T-cell (primary cell): ENCODE measurements at regions not wholly inside any gene's neighbourhood (a gene's known extent, or its start where the extent isn't known, plus 50 kb on each side); places are given as distances from the start of the nearest gene placed in this dataset.

Experiments
- ATAC-seq, 4 experiments: fragments of 200-7000 bp in 3 of 4; fragments of 150-1000 bp in 1 of 4; cut with Tn5 transposase; replicated peaks in 1 of 4; 1 replicate in 3 of 4; 2 replicates in 1 of 4; pipeline ENCODE4 v1.10.0; 2021; ENCODE audit warnings: moderate library complexity in 3 of 4, mild to moderate bottlenecking in 2 of 4, moderate number of reproducible peaks in 1 of 4
- CTCF ChIA-PET, 2 donors: fragments of 300-600 bp; sonication (Branson Sonifier 250); formaldehyde crosslinking; loops; one replicate each; lab custom pipeline; 2022; ENCODE audit warnings: antibody characterized with exemption in 2 of 2; lab: Charles Lee
- POLR2A ChIA-PET, 2 donors: fragments of 300-600 bp; sonication (Branson Sonifier 250); formaldehyde crosslinking; loops; one replicate each; lab custom pipeline; 2022; ENCODE audit warnings: antibody characterized with exemption in 2 of 2; lab: Charles Lee
- DNase-seq, 35 experiments: peaks; one replicate each; pipeline versions ENCODE4 v3.0.0 to v3.0.0-alpha.2; 2013 to 2023
- H3K27ac ChIP-seq: one replicate; pipeline ENCODE4 v1.5.1; 2013; ENCODE audit warnings: low read length
- H3K27me3 ChIP-seq, 2 experiments: replicated peaks in 1 of 2; 1 replicate in 1 of 2; 2 replicates in 1 of 2; pipeline versions ENCODE4 v1.6.1 to v1.7.0; 2013; ENCODE audit warnings: low read length in 1 of 2, mixed read lengths in 1 of 2; ENCODE audit not compliant: control insufficient read depth in 2 of 2, insufficient read depth in 2 of 2; ENCODE audit errors: extremely low read depth in 1 of 2
- H3K36me3 ChIP-seq, 2 donors: 1 replicate in 1 of 2; 2 replicates in 1 of 2; pipeline versions ENCODE4 v1.6.1 to v1.7.0; 2013; ENCODE audit warnings: low read length in 1 of 2; ENCODE audit not compliant: control insufficient read depth in 2 of 2, insufficient read depth in 1 of 2; ENCODE audit errors: extremely low read depth in 1 of 2
- H3K4me1 ChIP-seq, 2 experiments: 1 replicate in 1 of 2; 2 replicates in 1 of 2; pipeline versions ENCODE4 v1.6.1 to v1.7.0; 2013; ENCODE audit warnings: low read length in 2 of 2, mixed read lengths in 1 of 2; ENCODE audit not compliant: insufficient read depth in 2 of 2, control insufficient read depth in 1 of 2; ENCODE audit errors: extremely low read depth in 1 of 2
- H3K4me3 ChIP-seq, 2 donors: 1 replicate in 1 of 2; 2 replicates in 1 of 2; pipeline versions ENCODE4 v1.5.1 to v1.7.0; 2013; ENCODE audit warnings: mild to moderate bottlenecking in 2 of 2, low read length in 1 of 2, moderate library complexity in 1 of 2; ENCODE audit not compliant: control insufficient read depth in 1 of 2; ENCODE audit errors: extremely low read depth in 1 of 2
- H3K9me3 ChIP-seq: 2 replicates; pipeline ENCODE4 v1.7.0; 2013
- H3K27ac Mint-ChIP-seq, 2 donors: one replicate each; pipeline ENCODE4 v1.8.0; 2020 to 2021; ENCODE audit warnings: mild to moderate bottlenecking in 2 of 2, mixed read lengths in 2 of 2
- H3K27me3 Mint-ChIP-seq, 2 donors: one replicate each; pipeline ENCODE4 v1.8.0; 2021 to 2022; ENCODE audit warnings: mixed read lengths in 2 of 2
- H3K36me3 Mint-ChIP-seq: one replicate; pipeline ENCODE4 v1.8.0; 2021; ENCODE audit warnings: mixed read lengths
- H3K4me1 Mint-ChIP-seq, 3 donors: one replicate each; pipeline ENCODE4 v1.8.0; 2020 to 2022; ENCODE audit warnings: mixed read lengths in 3 of 3, mild to moderate bottlenecking in 1 of 3
- H3K4me3 Mint-ChIP-seq, 3 donors: one replicate each; pipeline ENCODE4 v1.8.0; 2020 to 2022; ENCODE audit warnings: mild to moderate bottlenecking in 3 of 3, mixed read lengths in 3 of 3, moderate library complexity in 3 of 3
- H3K9me3 Mint-ChIP-seq, 3 donors: one replicate each; pipeline ENCODE4 v1.8.0; 2020 to 2022; ENCODE audit warnings: mixed read lengths in 3 of 3
- WGBS: methylation state at CpG from one replicate; pipeline ENCODE4 v1.1.5; 2013; ENCODE audit warnings: missing lambda C conversion rate; ENCODE audit not compliant: insufficient coverage; 5-methylcytosine and 5-hydroxymethylcytosine counted together

- Histone ChIP-seq H3K4me3 (no peak overlapping the region), H3K27ac (no peak overlapping the region), H3K27me3 (no peaks in the 10 kb centered on the region), H3K9me3 (no peaks in the 10 kb centered on the region), H3K36me3 (no peaks in the 10 kb centered on the region), H3K4me1 (no peaks in the 10 kb centered on the region)
- Mint-ChIP-seq H3K27me3 (no peaks in the 10 kb centered on the region), H3K27ac (no peak overlapping the region), H3K4me1 (no peaks in the 10 kb centered on the region), H3K4me3 (no peak overlapping the region), H3K9me3 (peaks cover 0 to 6% (median 0%) of the 10 kb centered on the region in 3 donors), H3K36me3 (no peaks in the 10 kb centered on the region)
- 100% methylated on average over 2 of the region's 3 CpGs for WGBS
- POLR2A ChIA-PET, result no interaction called here
- DNase-seq (no peak), ATAC-seq (no peak)
- CTCF ChIA-PET, result no interaction called here
These were observed 878.5 kb upstream of the MAP3K7 start for GRCh38 chr6:91465393-91465792.

GRCh38 chr6:91464718-91465117 is 877.8 kb upstream of the MAP3K7 start:
- Histone ChIP-seq H3K36me3 (no peaks in the 10 kb centered on the region), H3K27me3 (no peaks in the 10 kb centered on the region), H3K27ac (no peak overlapping the region), H3K9me3 (no peaks in the 10 kb centered on the region), H3K4me3 (no peak overlapping the region), H3K4me1 (no peaks in the 10 kb centered on the region)
- no peak overlapping the region for H3K27ac Mint-ChIP-seq
- no peak for ATAC-seq
- no peaks in the 10 kb centered on the region for H3K4me1 Mint-ChIP-seq
- ChIA-PET POLR2A (no interaction called here), CTCF (no interaction called here)
- DNase-seq, result no peak
- no peak overlapping the region for H3K4me3 Mint-ChIP-seq
- peaks cover 0 to 5% (median 0%) of the 10 kb centered on the region in 3 donors for H3K9me3 Mint-ChIP-seq
- no peaks in the 10 kb centered on the region for H3K36me3 Mint-ChIP-seq
- no peaks in the 10 kb centered on the region for H3K27me3 Mint-ChIP-seq

- no peak for ATAC-seq
- Histone ChIP-seq H3K4me3 (no peak overlapping the region), H3K9me3 (no peaks in the 10 kb centered on the region), H3K27me3 (no peaks in the 10 kb centered on the region), H3K36me3 (no peaks in the 10 kb centered on the region), H3K4me1 (no peaks in the 10 kb centered on the region), H3K27ac (no peak overlapping the region)
- no peaks in the 10 kb centered on the region for H3K4me1 Mint-ChIP-seq
- CTCF ChIA-PET, result no interaction called here
- H3K27me3 Mint-ChIP-seq, result no peaks in the 10 kb centered on the region
- H3K4me3 Mint-ChIP-seq, result no peak overlapping the region
- no CpG with 5 or more reads among the region's 1 CpG for WGBS
- H3K36me3 Mint-ChIP-seq, result no peaks in the 10 kb centered on the region
- DNase-seq, result no peak
- POLR2A ChIA-PET, result no interaction called here
- H3K9me3 Mint-ChIP-seq, result peaks cover 0 to under 1% (median 0%) of the 10 kb centered on the region in 3 donors
- H3K27ac Mint-ChIP-seq, result no peak overlapping the region
These were observed 877.3 kb upstream of the MAP3K7 start for GRCh38 chr6:91464201-91464600.

- no peak overlapping the region for H3K27ac Mint-ChIP-seq
These were observed 875.4 kb upstream of the MAP3K7 start for GRCh38 chr6:91462241-91462640.

GRCh38 chr6:91453224-91453878 is 866.5 kb upstream of the MAP3K7 start:
- Mint-ChIP-seq H3K4me1 (no peaks in the 10 kb centered on the region), H3K4me3 (no peak overlapping the region), H3K27ac (no peak overlapping the region), H3K27me3 (no peaks in the 10 kb centered on the region), H3K9me3 (peaks cover 0 to 19% (median 4%) of the 10 kb centered on the region in 3 donors), H3K36me3 (no peaks in the 10 kb centered on the region)
- no peak for DNase-seq
- Histone ChIP-seq H3K27me3 (no peaks in the 10 kb centered on the region), H3K36me3 (no peaks in the 10 kb centered on the region), H3K4me1 (no peaks in the 10 kb centered on the region), H3K27ac (no peak overlapping the region), H3K9me3 (no peaks in the 10 kb centered on the region), H3K4me3 (no peak overlapping the region)
- CTCF ChIA-PET, result no interaction called here
- no peak for ATAC-seq
- WGBS, result no CpG with 5 or more reads among the region's 2 CpGs
- POLR2A ChIA-PET, result no interaction called here

More at GRCh38 chr6:91462241-91462640, 875.4 kb upstream of the MAP3K7 start:
- Histone ChIP-seq H3K36me3 (no peaks in the 10 kb centered on the region), H3K4me1 (no peaks in the 10 kb centered on the region), H3K4me3 (no peak overlapping the region), H3K9me3 (no peaks in the 10 kb centered on the region), H3K27ac (no peak overlapping the region), H3K27me3 (no peaks in the 10 kb centered on the region)
- Mint-ChIP-seq H3K36me3 (no peaks in the 10 kb centered on the region), H3K9me3 (peaks cover 0 to 4% (median 0%) of the 10 kb centered on the region in 3 donors), H3K4me3 (no peak overlapping the region), H3K27me3 (no peaks in the 10 kb centered on the region), H3K4me1 (no peaks in the 10 kb centered on the region)
- ChIA-PET POLR2A (no interaction called here), CTCF (no interaction called here)
- no CpG with 5 or more reads among the region's 2 CpGs for WGBS
- DNase-seq (no peak), ATAC-seq (no peak)

- 100% methylated on average over 1 of the region's 4 CpGs for WGBS
- H3K9me3 Mint-ChIP-seq, result peaks cover 0 to 7% (median 0%) of the 10 kb centered on the region in 3 donors
- Histone ChIP-seq H3K4me3 (no peak overlapping the region), H3K9me3 (no peaks in the 10 kb centered on the region), H3K36me3 (no peaks in the 10 kb centered on the region), H3K27me3 (no peaks in the 10 kb centered on the region), H3K4me1 (no peaks in the 10 kb centered on the region), H3K27ac (no peak overlapping the region)
- ChIA-PET CTCF (no interaction called here), POLR2A (no interaction called here)
- no peaks in the 10 kb centered on the region for H3K4me1 Mint-ChIP-seq
- H3K36me3 Mint-ChIP-seq, result no peaks in the 10 kb centered on the region
- no peak for ATAC-seq
- H3K27me3 Mint-ChIP-seq, result no peaks in the 10 kb centered on the region
- DNase-seq, result no peak
- H3K27ac Mint-ChIP-seq, result no peak overlapping the region
- no peak overlapping the region for H3K4me3 Mint-ChIP-seq
These were observed 862.7 kb upstream of the MAP3K7 start for GRCh38 chr6:91449539-91449938.
